IPS DF 6.9 (cell line): ENCODE measurements at regions not wholly inside any gene's neighbourhood (a gene's known extent, or its start where the extent isn't known, plus 50 kb on each side); places are given as distances from the start of the nearest gene placed in this dataset.
A peak's percentile ranks its signal among the peaks of the same experiment; 100 is the strongest.

Experiments used
- DNase-seq: peaks from one replicate; pipeline ENCODE4 v3.0.0-alpha.2; 2013; ENCODE audit warnings: low read depth, low spot score
- H3K27ac ChIP-seq: one replicate; pipeline ENCODE4 v1.5.1; 2013; ENCODE audit warnings: low read length, control low read depth
- H3K27me3 ChIP-seq: 2 replicates; pipeline ENCODE4 v1.6.1; 2013; ENCODE audit warnings: mild to moderate bottlenecking, low read length; ENCODE audit not compliant: control insufficient read depth, insufficient read depth
- H3K36me3 ChIP-seq: 2 replicates; pipeline ENCODE4 v1.6.1; 2013; ENCODE audit warnings: low read length; ENCODE audit not compliant: control insufficient read depth, insufficient read depth
- H3K4me1 ChIP-seq: 2 replicates; pipeline ENCODE4 v1.6.1; 2013; ENCODE audit warnings: low read length; ENCODE audit not compliant: control insufficient read depth, insufficient read depth
- H3K4me3 ChIP-seq: 2 replicates; pipeline ENCODE4 v1.5.1; 2013; ENCODE audit warnings: mild to moderate bottlenecking, low read length
- H3K9me3 ChIP-seq: 2 replicates; pipeline ENCODE4 v1.6.1; 2013; ENCODE audit warnings: low read length, inconsistent platforms; ENCODE audit not compliant: control insufficient read depth, insufficient read depth
- WGBS: extraction: QIAGEN DNeasy Blood & Tissue Kit; methylation state at CpG from one replicate; pipeline ENCODE4 v1.1.7; 2013; ENCODE audit warnings: mixed read lengths, missing lambda C conversion rate; ENCODE audit not compliant: insufficient read length, insufficient coverage; 5-methylcytosine and 5-hydroxymethylcytosine counted together

- H3K27ac ChIP-seq = no peak overlapping the region
- no peaks in the 10 kb centered on the region for H3K4me1 ChIP-seq
- H3K27me3 ChIP-seq = no peaks in the 10 kb centered on the region
- no peaks in the 10 kb centered on the region for H3K9me3 ChIP-seq
- WGBS = no CpG with 5 or more reads among the region's 1 CpG
- DNase-seq = no peak
- no peaks in the 10 kb centered on the region for H3K36me3 ChIP-seq
- H3K4me3 ChIP-seq = no peak overlapping the region
Measured at GRCh38 chr15:39156166-39156565, 424.7 kb upstream of the THBS1 start.

GRCh38 chr15:39156646-39157250 lies 424.1 kb upstream of the THBS1 start:
- no peaks in the 10 kb centered on the region for H3K9me3 ChIP-seq
- H3K4me1 ChIP-seq = no peaks in the 10 kb centered on the region
- H3K27ac ChIP-seq = no peak overlapping the region
- no CpG with 5 or more reads among the region's 2 CpGs for WGBS
- no peaks in the 10 kb centered on the region for H3K36me3 ChIP-seq
- no peaks in the 10 kb centered on the region for H3K27me3 ChIP-seq
- no peak for DNase-seq
- H3K4me3 ChIP-seq = no peak overlapping the region

- no CpG with 5 or more reads among the region's 1 CpG for WGBS
- Histone ChIP-seq H3K27me3 (no peaks in the 10 kb centered on the region), H3K4me3 (no peak overlapping the region), H3K4me1 (no peaks in the 10 kb centered on the region), H3K9me3 (no peaks in the 10 kb centered on the region), H3K27ac (no peak overlapping the region), H3K36me3 (no peaks in the 10 kb centered on the region)
- no peak for DNase-seq
Measured at GRCh38 chr15:39157882-39158281, 423.0 kb upstream of the THBS1 start.

- Histone ChIP-seq H3K4me1 (no peaks in the 10 kb centered on the region), H3K9me3 (no peaks in the 10 kb centered on the region), H3K36me3 (no peaks in the 10 kb centered on the region), H3K4me3 (no peak overlapping the region), H3K27me3 (no peaks in the 10 kb centered on the region), H3K27ac (no peak overlapping the region)
- no peak for DNase-seq
Measured at GRCh38 chr15:39159833-39160232, 421.0 kb upstream of the THBS1 start.

GRCh38 chr15:39161096-39161495 lies 419.8 kb upstream of the THBS1 start:
- DNase-seq = no peak
- Histone ChIP-seq H3K27me3 (no peaks in the 10 kb centered on the region), H3K9me3 (no peaks in the 10 kb centered on the region), H3K4me3 (no peak overlapping the region), H3K4me1 (no peaks in the 10 kb centered on the region), H3K36me3 (no peaks in the 10 kb centered on the region), H3K27ac (no peak overlapping the region)
- no CpG with 5 or more reads among the region's 1 CpG for WGBS

- H3K27ac ChIP-seq = no peak overlapping the region
Measured at GRCh38 chr15:39165020-39165706, 415.7 kb upstream of the THBS1 start.

GRCh38 chr15:39167164-39168058 lies 413.5 kb upstream of the THBS1 start:
- H3K4me1 ChIP-seq = peaks cover 2% of the 10 kb centered on the region; the same call in 1 of the 2 replicates
- no peaks in the 10 kb centered on the region for H3K36me3 ChIP-seq
- no CpG with 5 or more reads among the region's 4 CpGs for WGBS
- H3K27me3 ChIP-seq = no peaks in the 10 kb centered on the region
- H3K9me3 ChIP-seq = no peaks in the 10 kb centered on the region
- no peak overlapping the region for H3K4me3 ChIP-seq
- no peak overlapping the region for H3K27ac ChIP-seq
- DNase-seq = no peak

More at GRCh38 chr15:39165020-39165706, 415.7 kb upstream of the THBS1 start:
- Histone ChIP-seq H3K36me3 (no peaks in the 10 kb centered on the region), H3K4me1 (no peaks in the 10 kb centered on the region), H3K27me3 (no peaks in the 10 kb centered on the region), H3K9me3 (no peaks in the 10 kb centered on the region), H3K4me3 (no peak overlapping the region)
- WGBS = no CpG with 5 or more reads among the region's 2 CpGs
- DNase-seq = no peak

GRCh38 chr15:39171944-39172368 lies 408.9 kb upstream of the THBS1 start:
- no CpG with 5 or more reads among the region's 3 CpGs for whole genome bisulfite sequencing
- Histone ChIP-seq H3K4me3 (no peak overlapping the region), H3K36me3 (no peaks in the 10 kb centered on the region), H3K4me1 (peaks cover 4% of the 10 kb centered on the region; the same call in 1 of the 2 replicates), H3K27me3 (no peaks in the 10 kb centered on the region), H3K27ac (no peak overlapping the region), H3K9me3 (no peaks in the 10 kb centered on the region)
- peak; percentile 79 for DNase-seq

GRCh38 chr15:39172380-39173281 lies 408.2 kb upstream of the THBS1 start:
- H3K27ac ChIP-seq = no peak overlapping the region
- no peaks in the 10 kb centered on the region for H3K9me3 ChIP-seq
- H3K36me3 ChIP-seq = no peaks in the 10 kb centered on the region
- H3K4me1 ChIP-seq = peaks cover 4% of the 10 kb centered on the region; the same call in 1 of the 2 replicates
- no peak for DNase-seq
- no CpG with 5 or more reads among the region's 17 CpGs for WGBS
- no peaks in the 10 kb centered on the region for H3K27me3 ChIP-seq
- H3K4me3 ChIP-seq = no peak overlapping the region

- no peak overlapping the region for H3K4me3 ChIP-seq
Measured at GRCh38 chr15:39173426-39173825, 407.5 kb upstream of the THBS1 start.

More at GRCh38 chr15:39173426-39173825, 407.5 kb upstream of the THBS1 start:
- Histone ChIP-seq H3K9me3 (no peaks in the 10 kb centered on the region), H3K27ac (no peak overlapping the region), H3K27me3 (no peaks in the 10 kb centered on the region), H3K36me3 (no peaks in the 10 kb centered on the region), H3K4me1 (peaks cover 4% of the 10 kb centered on the region; the same call in 1 of the 2 replicates)
- no peak for DNase-seq
- no CpG with 5 or more reads among the region's 4 CpGs for WGBS
